Sigmoid colon (tissue), 6 donors: ENCODE measurements at regions not wholly inside any gene's neighbourhood (a gene's known extent, or its start where the extent isn't known, plus 50 kb on each side); places are given as distances from the start of the nearest gene placed in this dataset.
"Not testable (repeated sequence)": the region's sequence is repeated elsewhere in the genome, so short reads cannot be mapped to it uniquely, and the experiment has no call there.

Source experiments
- DNase-seq: peaks from one replicate; pipeline ENCODE4 v3.0.0-alpha.2; 2019
- H3K27ac ChIP-seq, 4 donors: fragments of 200-600 bp; sonication (generic); one replicate each; pipeline ENCODE4 v1.5.1; 2016 to 2019; ENCODE audit warnings: mild to moderate bottlenecking in 1 of 4
- H3K27me3 ChIP-seq, 3 donors: fragments of 200-600 bp; sonication (generic); one replicate each; pipeline ENCODE4 v1.5.1; 2019; ENCODE audit warnings: mild to moderate bottlenecking in 1 of 3
- H3K36me3 ChIP-seq, 4 donors: fragments of 200-600 bp; sonication (generic); one replicate each; pipeline ENCODE4 v1.5.1; 2016 to 2019
- H3K4me1 ChIP-seq, 4 donors: fragments of 200-600 bp; sonication (generic); one replicate each; pipeline ENCODE4 v1.5.1; 2017 to 2019
- H3K4me3 ChIP-seq, 4 donors: fragments of 200-600 bp; sonication (generic); one replicate each; pipeline ENCODE4 v1.5.1; 2017 to 2019; ENCODE audit warnings: mild to moderate bottlenecking in 2 of 4, moderate library complexity in 1 of 4
- H3K9me3 ChIP-seq, 4 donors: fragments of 200-600 bp in 3 of 4; sonication (generic) in 3 of 4; one replicate each; pipeline versions ENCODE4 v1.5.1 to v1.6.1; 2013 to 2019
- CTCF ChIP-seq, 4 experiments: fragments of 450-650 bp in 3 of 4; fragments of 200-600 bp in 1 of 4; IDR thresholded peaks; one replicate each; pipeline ENCODE4 v1.5.1; 2016 to 2019; ENCODE audit warnings: antibody characterized with exemption in 4 of 4, mild to moderate bottlenecking in 3 of 4, moderate library complexity in 2 of 4
- EP300 ChIP-seq, 4 donors: sonication (generic); formaldehyde crosslinking; IDR thresholded peaks; one replicate each; pipeline ENCODE4 v1.6.1; 2017; ENCODE audit warnings: antibody characterized with exemption in 4 of 4
- POLR2A ChIP-seq, 2 donors: fragments of 450-650 bp; IDR thresholded peaks; one replicate each; pipeline ENCODE4 v1.6.1; 2016; ENCODE audit warnings: antibody characterized with exemption in 2 of 2, mild to moderate bottlenecking in 2 of 2, moderate library complexity in 2 of 2
- POLR2AphosphoS5 ChIP-seq, 4 donors: sonication (generic); formaldehyde crosslinking; IDR thresholded peaks; one replicate each; pipeline ENCODE4 v1.6.1; 2017; ENCODE audit warnings: antibody characterized with exemption in 4 of 4
- WGBS, 2 donors: extraction: QIAGEN DNeasy Blood & Tissue Kit; methylation state at CpG; one replicate each; pipeline ENCODE4 v1.1.7; 2013; 5-methylcytosine and 5-hydroxymethylcytosine counted together
- intact Hi-C: fragments of 100-400 bp; cut with DNase I; formaldehyde crosslinking; loops from one replicate; pipeline ENCODE4 v1.15.1; 2023
- donor health status: healthy with polysubstance abuse.
- donor health status: healthy.

- H3K4me3 ChIP-seq: no peak overlapping the region
- H3K4me1 ChIP-seq: peaks cover 0 to 22% (median 12%) of the 10 kb centered on the region in 4 donors
- 11 to 69% methylated on average over 2 of the region's 2 CpGs for WGBS, 2 donors
- H3K9me3 ChIP-seq: no peaks in the 10 kb centered on the region
- no peaks in the 10 kb centered on the region for H3K36me3 ChIP-seq
- no peaks in the 10 kb centered on the region for H3K27me3 ChIP-seq
- intact Hi-C loops: no loop called here
- no peak overlapping the region for H3K27ac ChIP-seq
- TF ChIP-seq POLR2A (IDR thresholded peaks at IDR 0.05) (no peak), POLR2AphosphoS5 (IDR thresholded peaks at IDR 0.05) (no peak), EP300 (IDR thresholded peaks at IDR 0.05) (no peak), CTCF (IDR thresholded peaks at IDR 0.05) (no peak)
- no peak for DNase-seq
Observed at GRCh38 chr11:121372028-121372427, 79.5 kb downstream of the SC5D start.

GRCh38 chr11:121372671-121373429 lies 79.3 kb upstream of the SORL1 start:
- intact Hi-C loops: no loop called here
- Histone ChIP-seq H3K27me3 (no peaks in the 10 kb centered on the region), H3K4me3 (no peak overlapping the region), H3K27ac (no peak overlapping the region), H3K4me1 (peaks cover 0 to 13% (median 4%) of the 10 kb centered on the region in 4 donors), H3K9me3 (no peaks in the 10 kb centered on the region), H3K36me3 (no peaks in the 10 kb centered on the region)
- TF ChIP-seq POLR2AphosphoS5 (IDR thresholded peaks at IDR 0.05) (no peak), POLR2A (IDR thresholded peaks at IDR 0.05) (no peak), CTCF (IDR thresholded peaks at IDR 0.05) (no peak), EP300 (IDR thresholded peaks at IDR 0.05) (no peak)
- 70 to 82% methylated on average over 7 of the region's 7 CpGs for WGBS, 2 donors
- no peak for DNase-seq

- intact Hi-C loops: no loop called here
- Histone ChIP-seq H3K27ac (no peak overlapping the region), H3K9me3 (no peaks in the 10 kb centered on the region), H3K27me3 (no peaks in the 10 kb centered on the region), H3K36me3 (no peaks in the 10 kb centered on the region), H3K4me1 (peaks cover 0 to 11% (median 3%) of the 10 kb centered on the region in 4 donors), H3K4me3 (no peak overlapping the region)
- 63 to 95% methylated on average over 2 of the region's 2 CpGs for WGBS, 2 donors
- TF ChIP-seq POLR2AphosphoS5 (IDR thresholded peaks at IDR 0.05): peak in 3 of 4 donors; percentile 27 to 72 (median 53)
- peak in 1 of 4 donors; percentile 10 for TF ChIP-seq EP300 (IDR thresholded peaks at IDR 0.05)
- no peak for TF ChIP-seq CTCF (IDR thresholded peaks at IDR 0.05)
- TF ChIP-seq POLR2A (IDR thresholded peaks at IDR 0.05): no peak
- DNase-seq: no peak
Observed at GRCh38 chr11:121374286-121374985, 77.7 kb upstream of the SORL1 start.

- no peak overlapping the region for H3K4me3 ChIP-seq
- H3K36me3 ChIP-seq: no peaks in the 10 kb centered on the region
- TF ChIP-seq CTCF (IDR thresholded peaks at IDR 0.05): no peak
- no peak for TF ChIP-seq EP300 (IDR thresholded peaks at IDR 0.05)
- TF ChIP-seq POLR2A (IDR thresholded peaks at IDR 0.05): no peak
- TF ChIP-seq POLR2AphosphoS5 (IDR thresholded peaks at IDR 0.05): no peak
- no peaks in the 10 kb centered on the region for H3K9me3 ChIP-seq
- WGBS, 2 donors: 80 to 93% methylated on average over 3 of the region's 3 CpGs
- DNase-seq: no peak
- intact Hi-C loops: no loop called here
- H3K27ac ChIP-seq: no peak overlapping the region
- peaks cover 0 to 11% (median 3%) of the 10 kb centered on the region in 4 donors for H3K4me1 ChIP-seq
- H3K27me3 ChIP-seq: no peaks in the 10 kb centered on the region
Observed at GRCh38 chr11:121376130-121376529, 76.0 kb upstream of the SORL1 start.

GRCh38 chr11:121379145-121379810 lies 72.8 kb upstream of the SORL1 start:
- peaks cover 0 to 21% (median 15%) of the 10 kb centered on the region in 4 donors for H3K4me1 ChIP-seq
- intact Hi-C loops, H3K9me3 ChIP-seq, H3K4me3 ChIP-seq, H3K36me3 ChIP-seq, H3K27ac ChIP-seq, H3K27me3 ChIP-seq, DNase-seq: not testable (repeated sequence)
- WGBS, 2 donors: 92 to 96% methylated on average over 2 of the region's 2 CpGs
